ENCODE measurements at regions not wholly inside any gene's neighbourhood (a gene's known extent, or its start where the extent isn't known, plus 50 kb on each side); places are given as distances from the start of the nearest gene placed in this dataset.

- TF ChIP-seq EZH2 (IDR thresholded peaks at IDR 0.05; ENCODE audit: borderline replicate concordance): no peak
- no peak for TF ChIP-seq CTCF (IDR thresholded peaks at IDR 0.05; ENCODE audit: poor library complexity)
- no peak for TF ChIP-seq EZH2phosphoT487 (IDR thresholded peaks at IDR 0.05; ENCODE audit: low read depth, severe bottlenecking, unreplicated experiment)
Observed at GRCh38 chr6:88476388-88476787, 310.2 kb upstream of the CNR1 start.
